Lower lobe of right lung (tissue), 2 donors: ENCODE measurements at regions not wholly inside any gene's neighbourhood (a gene's known extent, or its start where the extent isn't known, plus 50 kb on each side); places are given as distances from the start of the nearest gene placed in this dataset.
A peak's percentile ranks its signal among the peaks of the same experiment; 100 is the strongest.

Experiments used
- ATAC-seq, 2 donors: fragments of 200-7000 bp; cut with Tn5 transposase; one replicate each; pipeline ENCODE4 v1.9.1; 2020 to 2022; ENCODE audit warnings: mild to moderate bottlenecking in 2 of 2, moderate library complexity in 2 of 2
- DNase-seq: peaks from one replicate; pipeline ENCODE4 v3.0.0-alpha.2; 2020
- H3K27ac ChIP-seq: fragments of 200-600 bp; one replicate; pipeline ENCODE4 v1.8.0; 2022
- H3K27me3 ChIP-seq: fragments of 200-600 bp; one replicate; pipeline ENCODE4 v1.8.0; 2022; ENCODE audit warnings: low read depth
- H3K36me3 ChIP-seq: fragments of 200-600 bp; one replicate; pipeline ENCODE4 v1.8.0; 2022; ENCODE audit warnings: mild to moderate bottlenecking
- H3K4me1 ChIP-seq: fragments of 200-600 bp; one replicate; pipeline ENCODE4 v1.8.0; 2022
- H3K4me3 ChIP-seq: fragments of 200-600 bp; one replicate; pipeline ENCODE4 v1.8.0; 2022; ENCODE audit warnings: mild to moderate bottlenecking
- H3K9me3 ChIP-seq: fragments of 200-600 bp; one replicate; pipeline ENCODE4 v1.8.0; 2022
- intact Hi-C: fragments of 100-400 bp; cut with DNase I; formaldehyde crosslinking; loops from one replicate; pipeline ENCODE4 v1.11.0; 2022
- TF ChIP-seq, protein P1 (sequence below): fragments of 200-600 bp; IDR thresholded peaks from one replicate; pipeline ENCODE4 v1.8.0; 2022; ENCODE audit warnings: antibody characterized with exemption, mild to moderate bottlenecking
- donor health status: DM: no; HTN: yes; CAD: no; lungs with severe emphysema.

DNA sequence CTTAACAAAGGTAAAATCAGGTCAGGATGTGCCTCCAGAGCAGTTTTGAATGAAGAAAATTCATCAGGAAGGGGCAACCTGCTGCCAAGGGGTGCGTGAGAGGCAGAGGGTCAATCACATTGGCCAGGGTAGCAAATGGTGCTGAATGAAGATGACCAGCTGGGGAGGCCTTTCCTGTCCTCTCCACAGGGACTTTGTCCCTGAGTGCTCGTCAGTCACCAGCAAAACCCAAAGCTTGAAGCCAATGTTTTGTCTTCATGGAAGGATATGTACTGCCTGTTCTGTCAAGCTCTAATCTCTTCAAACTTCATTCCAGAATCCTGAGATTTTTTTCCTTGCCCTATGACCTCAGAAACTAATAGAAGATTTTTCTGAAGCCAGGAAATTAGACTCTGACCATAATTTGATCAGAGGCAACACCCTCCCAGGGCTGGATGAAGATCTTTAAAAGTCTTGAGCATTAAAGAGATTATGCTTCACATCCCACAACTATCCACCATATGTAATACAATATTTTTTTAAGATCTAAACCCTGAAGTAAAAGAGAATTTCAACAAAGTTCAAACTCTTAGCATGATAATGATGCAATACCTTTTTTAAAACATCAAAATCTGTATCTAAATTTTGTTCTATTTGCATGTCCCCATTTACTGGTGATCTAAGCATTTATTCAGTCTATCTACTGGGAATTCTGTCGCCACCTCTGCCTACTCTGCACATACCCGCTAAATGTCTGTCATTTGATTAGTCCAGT, 243.0 kb downstream of the SNX13 start:
- ATAC-seq (peak; percentile 19 to 41), DNase-seq (no peak)
- intact Hi-C loops, result no loop called here
- Histone ChIP-seq H3K4me3 (no peak overlapping the region), H3K27ac (no peak overlapping the region), H3K27me3 (no peaks in the 10 kb centered on the region), H3K9me3 (peaks cover 22% of the 10 kb centered on the region), H3K4me1 (no peaks in the 10 kb centered on the region), H3K36me3 (no peaks in the 10 kb centered on the region)
- TF ChIP-seq, protein P1, sequence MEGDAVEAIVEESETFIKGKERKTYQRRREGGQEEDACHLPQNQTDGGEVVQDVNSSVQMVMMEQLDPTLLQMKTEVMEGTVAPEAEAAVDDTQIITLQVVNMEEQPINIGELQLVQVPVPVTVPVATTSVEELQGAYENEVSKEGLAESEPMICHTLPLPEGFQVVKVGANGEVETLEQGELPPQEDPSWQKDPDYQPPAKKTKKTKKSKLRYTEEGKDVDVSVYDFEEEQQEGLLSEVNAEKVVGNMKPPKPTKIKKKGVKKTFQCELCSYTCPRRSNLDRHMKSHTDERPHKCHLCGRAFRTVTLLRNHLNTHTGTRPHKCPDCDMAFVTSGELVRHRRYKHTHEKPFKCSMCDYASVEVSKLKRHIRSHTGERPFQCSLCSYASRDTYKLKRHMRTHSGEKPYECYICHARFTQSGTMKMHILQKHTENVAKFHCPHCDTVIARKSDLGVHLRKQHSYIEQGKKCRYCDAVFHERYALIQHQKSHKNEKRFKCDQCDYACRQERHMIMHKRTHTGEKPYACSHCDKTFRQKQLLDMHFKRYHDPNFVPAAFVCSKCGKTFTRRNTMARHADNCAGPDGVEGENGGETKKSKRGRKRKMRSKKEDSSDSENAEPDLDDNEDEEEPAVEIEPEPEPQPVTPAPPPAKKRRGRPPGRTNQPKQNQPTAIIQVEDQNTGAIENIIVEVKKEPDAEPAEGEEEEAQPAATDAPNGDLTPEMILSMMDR, result no peak

DNA sequence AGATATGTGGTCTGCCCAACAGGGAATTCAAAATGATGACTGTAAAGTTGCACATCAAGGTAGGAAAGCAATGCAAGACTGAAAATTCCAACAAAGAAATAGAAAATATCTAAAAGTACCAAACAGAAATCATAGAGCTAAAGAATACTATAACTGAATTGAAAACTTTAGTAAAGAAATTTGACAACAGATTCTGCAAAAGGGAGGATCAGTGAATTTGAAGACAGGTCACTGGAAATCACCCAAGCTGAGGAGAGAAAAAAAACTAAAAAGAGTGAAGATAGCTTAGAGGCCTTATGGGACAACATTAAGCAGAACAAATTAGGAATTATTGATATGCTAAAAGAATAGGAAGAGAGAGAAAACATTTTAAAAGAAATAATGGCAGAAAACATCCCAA, 240.6 kb downstream of the SNX13 start:
- Histone ChIP-seq H3K4me3 (no peak overlapping the region), H3K27ac (no peak overlapping the region), H3K4me1 (no peaks in the 10 kb centered on the region), H3K9me3 (peaks cover 22% of the 10 kb centered on the region), H3K27me3 (no peaks in the 10 kb centered on the region), H3K36me3 (no peaks in the 10 kb centered on the region)
- intact Hi-C loops, result no loop called here
- ATAC-seq (no peak), DNase-seq (no peak)
- TF ChIP-seq, protein P1, result no peak

- TF ChIP-seq, protein P1, result no peak
- intact Hi-C loops, result no loop called here
- DNase-seq (no peak), ATAC-seq (no peak)
- Histone ChIP-seq H3K27ac (no peak overlapping the region), H3K4me3 (no peak overlapping the region), H3K4me1 (no peaks in the 10 kb centered on the region), H3K36me3 (no peaks in the 10 kb centered on the region), H3K27me3 (no peaks in the 10 kb centered on the region), H3K9me3 (peaks cover 22% of the 10 kb centered on the region)
Observed at GRCh38 chr7:17700138-17700537, 240.2 kb downstream of the SNX13 start.

DNA sequence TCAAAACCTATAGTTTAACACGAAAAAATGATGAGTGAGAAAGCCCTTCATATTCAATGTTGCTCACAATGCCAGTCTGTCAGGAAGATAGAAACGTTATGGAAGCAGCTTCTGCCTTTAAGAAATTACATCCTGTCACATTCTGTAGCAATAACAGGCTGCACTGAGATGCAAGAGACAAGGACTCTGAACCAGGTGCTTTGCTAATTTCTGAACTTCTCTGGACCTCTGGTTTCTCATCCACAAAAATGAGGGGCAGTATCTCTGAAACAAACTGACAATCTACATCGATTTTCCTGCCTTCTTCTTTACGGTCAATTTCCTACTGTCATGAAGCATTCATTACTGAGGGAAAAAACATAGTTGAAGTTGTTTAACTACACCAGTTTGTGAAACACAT, 234.0 kb downstream of the SNX13 start:
- TF ChIP-seq, protein P1, result no peak
- no peaks in the 10 kb centered on the region for H3K27me3 ChIP-seq
- DNase-seq, result no peak
- no peak overlapping the region for H3K27ac ChIP-seq
- H3K9me3 ChIP-seq, result no peaks in the 10 kb centered on the region
- ATAC-seq, result no peak
- H3K4me3 ChIP-seq, result no peak overlapping the region
- no peaks in the 10 kb centered on the region for H3K4me1 ChIP-seq
- no peaks in the 10 kb centered on the region for H3K36me3 ChIP-seq
- intact Hi-C loops, result no loop called here

DNA sequence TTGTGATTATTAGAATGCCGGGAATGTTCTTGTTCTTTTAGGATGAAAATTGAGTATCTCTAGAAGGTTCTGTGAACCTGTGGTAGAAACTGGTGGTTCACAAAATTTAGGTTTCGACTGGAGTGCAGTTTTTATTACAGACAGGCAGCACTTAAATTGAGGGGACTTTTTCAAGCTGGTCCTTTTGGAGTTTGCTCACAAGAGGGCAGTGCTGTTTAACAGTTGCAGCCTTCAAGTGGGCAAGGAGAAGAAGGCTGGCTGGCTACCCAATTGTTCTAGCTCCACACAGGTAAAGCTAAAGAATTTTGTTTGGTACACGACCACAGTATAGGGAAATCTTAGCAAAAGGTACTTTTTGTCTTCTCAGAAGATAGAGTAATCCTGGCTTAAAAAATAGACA, 233.6 kb downstream of the SNX13 start:
- Histone ChIP-seq H3K4me1 (no peaks in the 10 kb centered on the region), H3K27me3 (no peaks in the 10 kb centered on the region), H3K4me3 (no peak overlapping the region), H3K9me3 (no peaks in the 10 kb centered on the region), H3K36me3 (no peaks in the 10 kb centered on the region), H3K27ac (no peak overlapping the region)
- TF ChIP-seq, protein P1, result peak; percentile 51
- intact Hi-C loops, result no loop called here
- no peak for DNase-seq
- peak; percentile 76 to 84 for ATAC-seq
